GM06990 (cell line): ENCODE measurements at regions not wholly inside any gene's neighbourhood (a gene's known extent, or its start where the extent isn't known, plus 50 kb on each side); places are given as distances from the start of the nearest gene placed in this dataset.

ENCODE experiments used
- DNase-seq: peaks from one replicate; pipeline ENCODE4 v3.0.0-alpha.2; 2011; ENCODE audit not compliant: insufficient read length; ENCODE audit errors: extremely low read depth
- H3K27me3 ChIP-seq: replicated peaks from 2 replicates; pipeline ENCODE4 v1.6.0; 2011; ENCODE audit warnings: low read length; ENCODE audit not compliant: control insufficient read depth, insufficient read depth
- H3K36me3 ChIP-seq: 2 replicates; pipeline ENCODE4 v1.5.1; 2011; ENCODE audit warnings: low read length; ENCODE audit not compliant: control insufficient read depth, insufficient read depth
- H3K4me3 ChIP-seq: replicated peaks from 2 replicates; pipeline ENCODE4 v1.5.1; 2011; ENCODE audit warnings: low read depth, mild to moderate bottlenecking, control low read depth, low read length
- TF ChIP-seq, protein P1 (sequence below): IDR thresholded peaks from 2 replicates; pipeline ENCODE4 v1.5.1; 2011; ENCODE audit warnings: low read length, control low read depth, mild to moderate bottlenecking, inconsistent platforms; ENCODE audit not compliant: insufficient read depth, poor library complexity, severe bottlenecking

DNA sequence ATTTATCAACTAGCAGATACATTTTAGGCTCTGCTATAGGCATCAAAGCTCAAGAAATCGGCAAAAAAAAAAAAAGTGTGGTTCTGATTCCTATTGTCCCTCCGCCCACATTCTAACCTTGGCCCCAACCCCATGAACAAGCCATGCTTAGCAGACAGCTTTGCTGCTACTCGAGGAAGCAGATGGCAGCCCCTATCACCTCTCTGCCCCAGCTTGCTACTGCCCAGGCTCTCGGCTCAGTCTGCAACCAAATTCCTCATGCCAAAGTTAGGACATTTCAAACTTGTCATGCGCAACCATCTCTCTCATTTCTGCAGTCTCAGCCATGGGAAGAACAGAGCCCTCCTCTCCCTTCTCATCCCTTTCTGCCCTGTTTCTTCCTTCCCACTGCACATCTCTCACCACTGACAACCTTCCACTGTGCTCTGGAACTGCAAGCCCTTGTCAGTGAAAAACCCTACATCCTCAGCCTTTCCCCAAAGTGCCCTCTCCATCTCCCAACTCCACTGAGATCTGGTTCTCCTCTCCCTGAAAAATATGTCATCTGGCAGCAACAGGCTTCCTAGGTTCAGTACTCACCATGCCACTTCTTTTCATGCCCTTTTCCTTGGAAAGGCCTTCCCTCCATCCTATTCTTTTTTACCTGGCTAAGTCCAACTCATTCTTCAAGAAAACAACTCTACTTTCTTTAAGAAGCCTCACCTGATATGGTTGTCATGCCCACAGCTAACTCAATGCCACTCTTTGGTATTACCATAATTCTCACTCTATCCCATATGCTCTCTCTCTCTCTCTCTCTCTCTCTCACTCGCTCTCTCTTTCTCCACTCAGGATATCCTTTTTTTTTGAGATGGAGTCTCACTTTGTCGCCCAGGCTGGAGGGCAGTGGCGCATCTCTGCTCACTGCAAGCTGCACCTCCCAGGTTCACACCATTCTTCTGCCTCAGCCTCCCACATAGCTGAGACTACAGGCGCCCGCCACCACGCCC lies 60.1 kb upstream of the FHIP2A start:
- H3K36me3 ChIP-seq: no peaks in the 10 kb centered on the region
- TF ChIP-seq, protein P1, sequence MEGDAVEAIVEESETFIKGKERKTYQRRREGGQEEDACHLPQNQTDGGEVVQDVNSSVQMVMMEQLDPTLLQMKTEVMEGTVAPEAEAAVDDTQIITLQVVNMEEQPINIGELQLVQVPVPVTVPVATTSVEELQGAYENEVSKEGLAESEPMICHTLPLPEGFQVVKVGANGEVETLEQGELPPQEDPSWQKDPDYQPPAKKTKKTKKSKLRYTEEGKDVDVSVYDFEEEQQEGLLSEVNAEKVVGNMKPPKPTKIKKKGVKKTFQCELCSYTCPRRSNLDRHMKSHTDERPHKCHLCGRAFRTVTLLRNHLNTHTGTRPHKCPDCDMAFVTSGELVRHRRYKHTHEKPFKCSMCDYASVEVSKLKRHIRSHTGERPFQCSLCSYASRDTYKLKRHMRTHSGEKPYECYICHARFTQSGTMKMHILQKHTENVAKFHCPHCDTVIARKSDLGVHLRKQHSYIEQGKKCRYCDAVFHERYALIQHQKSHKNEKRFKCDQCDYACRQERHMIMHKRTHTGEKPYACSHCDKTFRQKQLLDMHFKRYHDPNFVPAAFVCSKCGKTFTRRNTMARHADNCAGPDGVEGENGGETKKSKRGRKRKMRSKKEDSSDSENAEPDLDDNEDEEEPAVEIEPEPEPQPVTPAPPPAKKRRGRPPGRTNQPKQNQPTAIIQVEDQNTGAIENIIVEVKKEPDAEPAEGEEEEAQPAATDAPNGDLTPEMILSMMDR: no peak
- H3K4me3 ChIP-seq: no peak overlapping the region
- H3K27me3 ChIP-seq: no peaks in the 10 kb centered on the region
- DNase-seq: no peak

DNA sequence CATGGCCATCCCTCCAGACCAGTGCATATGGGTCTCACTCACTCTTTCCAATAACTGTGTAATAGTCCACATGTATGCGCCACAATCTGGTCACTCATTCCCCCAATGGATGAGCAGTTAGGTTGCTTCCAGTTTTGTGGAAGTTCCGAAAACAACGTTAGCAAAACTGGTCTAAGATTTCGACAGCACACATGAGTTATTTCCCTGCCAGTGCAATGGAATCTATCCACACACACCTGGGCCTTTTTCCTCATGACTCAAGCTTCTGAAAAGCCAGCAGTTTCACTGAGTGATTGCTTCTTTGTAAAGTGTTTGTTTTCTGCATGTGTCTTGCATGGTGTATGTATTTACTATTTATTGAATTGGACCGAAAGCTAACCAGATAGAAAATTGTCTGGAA lies 58.8 kb upstream of the FHIP2A start:
- TF ChIP-seq, protein P1: no peak
- Histone ChIP-seq H3K27me3 (no peaks in the 10 kb centered on the region), H3K36me3 (no peaks in the 10 kb centered on the region), H3K4me3 (no peak overlapping the region)
- no peak for DNase-seq

DNA sequence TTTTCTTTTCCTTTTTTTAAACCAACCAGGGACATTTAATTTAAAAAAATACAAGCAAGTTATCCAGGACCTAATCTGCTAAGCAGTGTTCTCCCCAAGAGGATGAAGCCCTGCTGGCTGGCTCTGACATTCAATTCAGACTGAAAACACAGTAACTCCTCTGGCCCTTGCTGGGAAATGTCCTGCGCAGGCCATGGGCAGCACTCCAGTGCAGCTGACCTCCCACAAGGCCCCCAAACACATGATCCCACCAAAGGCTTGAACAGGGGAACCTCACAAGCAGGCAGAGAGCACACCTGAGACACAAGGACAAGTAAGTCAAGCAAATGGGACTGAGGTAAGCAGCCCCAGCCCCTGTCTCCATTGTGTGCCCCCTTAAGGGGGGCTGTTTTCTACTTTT lies 56.9 kb upstream of the FHIP2A start:
- TF ChIP-seq, protein P1: no peak
- no peak overlapping the region for H3K4me3 ChIP-seq
- no peak for DNase-seq
- no peaks in the 10 kb centered on the region for H3K36me3 ChIP-seq
- H3K27me3 ChIP-seq: no peaks in the 10 kb centered on the region; the same call in 1 of the 2 replicates

DNA sequence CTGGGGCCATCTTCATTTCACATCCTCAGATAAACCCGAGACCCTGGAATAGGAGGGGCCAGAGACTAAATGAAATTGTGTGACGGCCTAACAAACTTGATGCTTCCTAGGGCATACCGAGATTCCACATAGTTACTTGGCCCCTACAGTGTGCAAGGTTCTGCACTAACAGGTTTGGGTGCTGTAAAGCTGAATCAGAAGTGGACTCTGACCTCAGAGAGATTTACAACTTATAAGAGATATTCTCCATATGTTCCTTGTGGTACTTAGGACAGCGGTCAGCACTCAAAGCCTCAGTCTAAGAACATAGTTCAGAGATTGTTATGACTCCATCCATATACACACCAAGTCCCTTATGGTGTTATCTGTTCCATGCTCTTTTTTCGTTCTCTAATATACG lies 55.1 kb upstream of the FHIP2A start:
- TF ChIP-seq, protein P1: no peak
- Histone ChIP-seq H3K36me3 (no peaks in the 10 kb centered on the region), H3K4me3 (no peak overlapping the region), H3K27me3 (no peaks in the 10 kb centered on the region; the same call in 1 of the 2 replicates)
- DNase-seq: no peak

DNA sequence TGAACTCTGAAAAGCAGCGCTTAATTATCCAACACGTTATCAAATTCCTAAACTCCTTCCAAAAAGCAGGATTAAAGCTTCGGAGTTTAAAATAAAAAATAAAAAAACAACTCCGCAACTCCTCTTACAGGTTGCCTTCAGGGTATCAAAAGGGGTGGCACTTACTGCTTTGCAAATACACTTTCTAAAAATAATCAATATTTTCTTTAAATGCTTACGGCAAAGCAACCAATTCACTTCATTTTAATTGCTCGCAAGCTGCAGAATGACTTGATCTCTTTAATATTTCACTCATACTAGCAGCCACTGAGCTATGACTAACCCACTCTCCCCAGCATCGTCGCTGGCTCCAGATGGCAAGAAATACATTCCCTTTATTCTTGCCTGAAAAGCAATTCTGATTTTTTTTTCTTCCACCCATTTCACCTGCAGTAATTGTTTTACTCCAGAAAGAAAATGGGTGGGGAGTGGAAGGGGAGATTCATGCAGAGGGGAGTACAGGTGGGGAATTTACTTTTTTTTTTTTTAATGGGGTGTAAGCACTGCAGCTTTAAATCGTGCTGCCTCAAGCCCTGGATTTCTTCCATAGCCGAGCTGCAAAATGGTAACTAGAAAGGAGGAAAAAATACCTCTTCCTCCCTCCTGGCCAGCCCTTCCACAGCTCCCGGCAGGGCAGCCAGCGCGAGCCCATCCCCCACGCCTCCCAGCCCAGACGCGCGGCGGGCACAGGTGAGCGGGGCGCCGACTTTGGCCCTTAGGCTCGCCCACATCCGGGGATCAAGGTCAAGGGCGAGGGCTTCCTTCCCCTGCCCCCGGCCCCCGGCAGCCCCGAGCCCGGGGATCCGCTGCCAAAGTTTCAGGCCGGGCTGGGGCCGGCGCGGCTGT lies 54.2 kb upstream of the FHIP2A start:
- TF ChIP-seq, protein P1: no peak
- H3K36me3 ChIP-seq: no peaks in the 10 kb centered on the region
- H3K27me3 ChIP-seq: no peaks in the 10 kb centered on the region; the same call in 1 of the 2 replicates
- peak overlapping the region; percentile 47 for H3K4me3 ChIP-seq
- peak; percentile 3 for DNase-seq
